ENCODE measurements at regions not wholly inside any gene's neighbourhood (a gene's known extent, or its start where the extent isn't known, plus 50 kb on each side); places are given as distances from the start of the nearest gene placed in this dataset.
"Not testable (repeated sequence)": the region's sequence is repeated elsewhere in the genome, so short reads cannot be mapped to it uniquely, and the experiment has no call there.

GRCh38 chr7:82571047-82571446, 127.5 kb upstream of the CACNA2D1 start:
- not testable (repeated sequence) for TF ChIP-seq EZH2 (IDR thresholded peaks at IDR 0.05; ENCODE audit: borderline replicate concordance, control insufficient read depth, low read depth, low read length); GABPA (IDR thresholded peaks at IDR 0.05; ENCODE audit: low read depth); HSF1 (IDR thresholded peaks at IDR 0.05; ENCODE audit: low read depth, low read length); POU2F2 (IDR thresholded peaks at IDR 0.05; ENCODE audit: borderline replicate concordance, low read depth, low read length); ZNF384 (IDR thresholded peaks at IDR 0.05; ENCODE audit: borderline replicate concordance, low read depth, low read length); RCOR1 (conservative IDR thresholded peaks at IDR 0.05; ENCODE audit: low read depth, low read length); SIN3A (IDR thresholded peaks at IDR 0.05; ENCODE audit: low read depth, low read length); NFIC (IDR thresholded peaks at IDR 0.05; ENCODE audit: low read depth, low read length); CTCF (IDR thresholded peaks at IDR 0.05 in 2 of 3, conservative IDR thresholded peaks at IDR 0.05 in 1 of 3; ENCODE audit: control insufficient read depth in 2 of 3, extremely low read depth in 1 of 3, insufficient read depth in 1 of 3, low read depth in 3 of 3, low read length in 3 of 3); EP300 (IDR thresholded peaks at IDR 0.05; ENCODE audit: borderline replicate concordance in 1 of 2, control insufficient read depth in 1 of 2, low read depth in 2 of 2, low read length in 2 of 2)
- TF ChIP-seq, protein P1, sequence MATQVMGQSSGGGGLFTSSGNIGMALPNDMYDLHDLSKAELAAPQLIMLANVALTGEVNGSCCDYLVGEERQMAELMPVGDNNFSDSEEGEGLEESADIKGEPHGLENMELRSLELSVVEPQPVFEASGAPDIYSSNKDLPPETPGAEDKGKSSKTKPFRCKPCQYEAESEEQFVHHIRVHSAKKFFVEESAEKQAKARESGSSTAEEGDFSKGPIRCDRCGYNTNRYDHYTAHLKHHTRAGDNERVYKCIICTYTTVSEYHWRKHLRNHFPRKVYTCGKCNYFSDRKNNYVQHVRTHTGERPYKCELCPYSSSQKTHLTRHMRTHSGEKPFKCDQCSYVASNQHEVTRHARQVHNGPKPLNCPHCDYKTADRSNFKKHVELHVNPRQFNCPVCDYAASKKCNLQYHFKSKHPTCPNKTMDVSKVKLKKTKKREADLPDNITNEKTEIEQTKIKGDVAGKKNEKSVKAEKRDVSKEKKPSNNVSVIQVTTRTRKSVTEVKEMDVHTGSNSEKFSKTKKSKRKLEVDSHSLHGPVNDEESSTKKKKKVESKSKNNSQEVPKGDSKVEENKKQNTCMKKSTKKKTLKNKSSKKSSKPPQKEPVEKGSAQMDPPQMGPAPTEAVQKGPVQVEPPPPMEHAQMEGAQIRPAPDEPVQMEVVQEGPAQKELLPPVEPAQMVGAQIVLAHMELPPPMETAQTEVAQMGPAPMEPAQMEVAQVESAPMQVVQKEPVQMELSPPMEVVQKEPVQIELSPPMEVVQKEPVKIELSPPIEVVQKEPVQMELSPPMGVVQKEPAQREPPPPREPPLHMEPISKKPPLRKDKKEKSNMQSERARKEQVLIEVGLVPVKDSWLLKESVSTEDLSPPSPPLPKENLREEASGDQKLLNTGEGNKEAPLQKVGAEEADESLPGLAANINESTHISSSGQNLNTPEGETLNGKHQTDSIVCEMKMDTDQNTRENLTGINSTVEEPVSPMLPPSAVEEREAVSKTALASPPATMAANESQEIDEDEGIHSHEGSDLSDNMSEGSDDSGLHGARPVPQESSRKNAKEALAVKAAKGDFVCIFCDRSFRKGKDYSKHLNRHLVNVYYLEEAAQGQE (IDR thresholded peaks at IDR 0.05; ENCODE audit: low read depth, low read length), result not testable (repeated sequence)
